HCT116 (cell line): ENCODE measurements at regions not wholly inside any gene's neighbourhood (a gene's known extent, or its start where the extent isn't known, plus 50 kb on each side); places are given as distances from the start of the nearest gene placed in this dataset.
A peak's percentile ranks its signal among the peaks of the same experiment; 100 is the strongest.

Source experiments
- EGR1 ChIP-seq: IDR thresholded peaks from 2 replicates; pipeline ENCODE4 v1.6.1; 2012; ENCODE audit warnings: low read depth
- JUND ChIP-seq: IDR thresholded peaks from 2 replicates; pipeline ENCODE4 v1.6.1; 2012
- MAX ChIP-seq: IDR thresholded peaks from 2 replicates; pipeline ENCODE4 v1.6.1; 2012
- POLR2A ChIP-seq: IDR thresholded peaks from 2 replicates; pipeline ENCODE4 v1.7.0; 2011; ENCODE audit warnings: borderline replicate concordance; ENCODE audit not compliant: insufficient read depth, insufficient read length; ENCODE audit errors: extremely low read depth
- POLR2AphosphoS5 ChIP-seq: IDR thresholded peaks from 2 replicates; pipeline ENCODE4 v1.6.1; 2011; ENCODE audit warnings: mild to moderate bottlenecking, low read depth, low read length, moderate library complexity
- REST ChIP-seq: IDR thresholded peaks from 2 replicates; pipeline ENCODE4 v1.6.1; 2012; ENCODE audit warnings: low read depth
- SIN3A ChIP-seq: IDR thresholded peaks from 2 replicates; pipeline ENCODE4 v1.6.1; 2012; ENCODE audit warnings: low read depth
- SP1 ChIP-seq: IDR thresholded peaks from 2 replicates; pipeline ENCODE4 v1.6.1; 2012; ENCODE audit warnings: low read depth
- SRF ChIP-seq: IDR thresholded peaks from 2 replicates; pipeline ENCODE4 v1.6.1; 2012; ENCODE audit warnings: low read depth
- TCF7L2 ChIP-seq: IDR thresholded peaks from 2 replicates; pipeline ENCODE4 v1.7.0; 2011; ENCODE audit warnings: borderline replicate concordance, inconsistent platforms; ENCODE audit not compliant: insufficient read depth, insufficient read length; ENCODE audit errors: extremely low read depth
- TF ChIP-seq, protein P1 (sequence below), 3 experiments: fragments of 200-600 bp in 1 of 3; sonication (generic) in 1 of 3; IDR thresholded peaks in 2 of 3; conservative IDR thresholded peaks in 1 of 3; 2 replicates each; pipeline ENCODE4 v1.5.1; 2012 to 2017; ENCODE audit warnings: low read depth in 2 of 3, low read length in 2 of 3, antibody characterized with exemption in 1 of 3, borderline replicate concordance in 1 of 3, control low read depth in 1 of 3, mild to moderate bottlenecking in 1 of 3, mixed read lengths in 1 of 3, mixed run types in 1 of 3, moderate library complexity in 1 of 3; ENCODE audit not compliant: insufficient read depth in 1 of 3

DNA sequence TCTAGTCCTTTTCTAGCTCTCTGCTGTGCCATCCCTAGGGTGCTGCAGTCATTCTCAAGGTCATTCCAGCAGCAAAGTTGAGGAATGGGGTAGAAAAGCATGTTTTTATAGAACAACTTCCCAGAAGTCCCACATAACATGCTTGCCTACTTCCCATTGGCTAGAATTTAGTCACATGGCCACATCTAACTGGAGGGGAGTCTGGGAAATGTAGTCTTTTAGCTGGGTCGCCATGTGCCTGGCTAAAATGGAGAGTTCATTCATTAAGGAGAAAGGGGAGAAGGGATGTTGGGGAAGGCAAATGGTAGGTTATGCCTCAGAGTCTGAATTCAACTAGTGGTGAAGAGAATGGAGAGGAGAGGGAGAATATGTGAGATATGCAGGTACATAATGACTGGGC, 85.7 kb downstream of the SLC4A3 start:
- TF ChIP-seq, protein P1, sequence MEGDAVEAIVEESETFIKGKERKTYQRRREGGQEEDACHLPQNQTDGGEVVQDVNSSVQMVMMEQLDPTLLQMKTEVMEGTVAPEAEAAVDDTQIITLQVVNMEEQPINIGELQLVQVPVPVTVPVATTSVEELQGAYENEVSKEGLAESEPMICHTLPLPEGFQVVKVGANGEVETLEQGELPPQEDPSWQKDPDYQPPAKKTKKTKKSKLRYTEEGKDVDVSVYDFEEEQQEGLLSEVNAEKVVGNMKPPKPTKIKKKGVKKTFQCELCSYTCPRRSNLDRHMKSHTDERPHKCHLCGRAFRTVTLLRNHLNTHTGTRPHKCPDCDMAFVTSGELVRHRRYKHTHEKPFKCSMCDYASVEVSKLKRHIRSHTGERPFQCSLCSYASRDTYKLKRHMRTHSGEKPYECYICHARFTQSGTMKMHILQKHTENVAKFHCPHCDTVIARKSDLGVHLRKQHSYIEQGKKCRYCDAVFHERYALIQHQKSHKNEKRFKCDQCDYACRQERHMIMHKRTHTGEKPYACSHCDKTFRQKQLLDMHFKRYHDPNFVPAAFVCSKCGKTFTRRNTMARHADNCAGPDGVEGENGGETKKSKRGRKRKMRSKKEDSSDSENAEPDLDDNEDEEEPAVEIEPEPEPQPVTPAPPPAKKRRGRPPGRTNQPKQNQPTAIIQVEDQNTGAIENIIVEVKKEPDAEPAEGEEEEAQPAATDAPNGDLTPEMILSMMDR (IDR thresholded peaks at IDR 0.05 in 2 of 3, conservative IDR thresholded peaks at IDR 0.05 in 1 of 3; ENCODE audit: borderline replicate concordance in 1 of 3, insufficient read depth in 1 of 3, low read depth in 2 of 3, low read length in 2 of 3): no peak
- TF ChIP-seq POLR2A (no peak), POLR2AphosphoS5 (no peak), REST (no peak), JUND (no peak), TCF7L2 (no peak), EGR1 (no peak), SRF (no peak), SP1 (peak; percentile 51), SIN3A (no peak), MAX (peak; percentile 56; the same call in 1 of the 2 replicates)
